Fibroblast of lung (primary cell): ENCODE measurements at regions not wholly inside any gene's neighbourhood (a gene's known extent, or its start where the extent isn't known, plus 50 kb on each side); places are given as distances from the start of the nearest gene placed in this dataset.

Source experiments
- DNase-seq, 2 donors: peaks; one replicate each; pipeline versions ENCODE4 v3.0.0 to v3.0.0-alpha.2; 2010; ENCODE audit warnings: low read depth in 2 of 2
- H2AFZ ChIP-seq: 2 replicates; pipeline ENCODE4 v1.5.1; 2012; ENCODE audit warnings: low read length, control low read depth, inconsistent platforms
- H3K27ac ChIP-seq: 2 replicates; pipeline ENCODE4 v1.5.1; 2011; ENCODE audit warnings: low read length, control low read depth; ENCODE audit not compliant: insufficient read depth
- H3K27me3 ChIP-seq: 2 replicates; pipeline ENCODE4 v1.5.1; 2011; ENCODE audit warnings: mild to moderate bottlenecking, low read length; ENCODE audit not compliant: control insufficient read depth, insufficient read depth
- H3K36me3 ChIP-seq: 2 replicates; pipeline ENCODE4 v1.5.1; 2011; ENCODE audit warnings: low read length; ENCODE audit not compliant: control insufficient read depth, insufficient read depth
- H3K4me1 ChIP-seq: 2 replicates; pipeline ENCODE4 v1.5.1; 2011; ENCODE audit warnings: low read length; ENCODE audit not compliant: control insufficient read depth, insufficient read depth; ENCODE audit errors: extremely low read depth
- H3K4me2 ChIP-seq: 2 replicates; pipeline ENCODE4 v1.5.1; 2011; ENCODE audit warnings: low read length, control low read depth; ENCODE audit not compliant: insufficient read depth; ENCODE audit errors: extremely low read depth
- H3K4me3 ChIP-seq, 4 experiments: fragments of 200-600 bp in 1 of 4; sonication (generic) in 1 of 4; replicated peaks in 1 of 4; 2 replicates each; pipeline ENCODE4 v1.5.1; 2011 to 2016; ENCODE audit warnings: low read length in 4 of 4, low read depth in 3 of 4, mild to moderate bottlenecking in 3 of 4, control low read depth in 2 of 4, inconsistent platforms in 1 of 4, mixed read lengths in 1 of 4; ENCODE audit not compliant: insufficient read depth in 1 of 4; ENCODE audit errors: control extremely low read depth in 1 of 4
- H3K79me2 ChIP-seq: 2 replicates; pipeline ENCODE4 v1.5.1; 2012; ENCODE audit warnings: mild to moderate bottlenecking, low read length, inconsistent platforms; ENCODE audit not compliant: control insufficient read depth, insufficient read depth
- H3K9ac ChIP-seq: 2 replicates; pipeline ENCODE4 v1.5.1; 2011; ENCODE audit warnings: mild to moderate bottlenecking, low read length, control low read depth; ENCODE audit not compliant: insufficient read depth
- H3K9me3 ChIP-seq: 2 replicates; pipeline ENCODE4 v1.5.1; 2012; ENCODE audit warnings: low read depth, low read length; ENCODE audit not compliant: control insufficient read depth, insufficient read depth
- H4K20me1 ChIP-seq: 2 replicates; pipeline ENCODE4 v1.5.1; 2011; ENCODE audit warnings: low read length; ENCODE audit not compliant: control insufficient read depth, insufficient read depth; ENCODE audit errors: extremely low read depth
- EZH2 ChIP-seq: IDR thresholded peaks from 2 replicates; pipeline ENCODE4 v1.5.1; 2012; ENCODE audit warnings: low read length, control low read depth, mild to moderate bottlenecking; ENCODE audit errors: missing control alignments
- TF ChIP-seq, protein P1 (sequence below), 2 donors: IDR thresholded peaks in 1 of 2; conservative IDR thresholded peaks in 1 of 2; 1 replicate in 1 of 2; 2 replicates in 1 of 2; pipeline ENCODE4 v1.5.1; 2011 to 2012; ENCODE audit warnings: low read length in 2 of 2, control low read depth in 1 of 2, inconsistent platforms in 1 of 2, low read depth in 1 of 2, mild to moderate bottlenecking in 1 of 2

DNA sequence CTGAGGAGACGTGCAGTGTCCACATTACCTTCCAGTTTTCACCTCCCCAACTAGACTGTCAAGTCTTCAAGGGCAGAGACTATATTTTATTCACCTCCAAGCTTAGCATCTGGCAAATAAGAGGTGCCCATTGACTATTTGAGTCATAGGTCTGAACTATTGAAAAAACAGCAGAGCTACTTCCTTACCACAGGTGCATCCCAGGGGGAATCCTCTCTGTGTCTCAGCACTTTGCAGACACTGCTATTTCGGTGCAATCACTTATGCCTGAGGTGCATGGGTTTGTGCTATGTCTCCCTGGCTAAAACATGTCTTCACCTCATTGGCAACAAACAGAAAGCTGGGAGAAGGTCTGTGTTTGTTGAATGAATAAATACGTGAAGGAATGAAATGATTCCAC lies 67.8 kb downstream of the SOX11 start:
- Histone ChIP-seq H3K36me3 (no peaks in the 10 kb centered on the region), H2AFZ (no peak overlapping the region), H3K9me3 (no peaks in the 10 kb centered on the region), H4K20me1 (no peaks in the 10 kb centered on the region), H3K27me3 (no peaks in the 10 kb centered on the region), H3K9ac (no peak overlapping the region), H3K4me3 (no peak overlapping the region), H3K27ac (no peak overlapping the region), H3K4me2 (no peak overlapping the region), H3K4me1 (no peaks in the 10 kb centered on the region), H3K79me2 (no peaks in the 10 kb centered on the region)
- no peak for DNase-seq
- TF ChIP-seq, protein P1, sequence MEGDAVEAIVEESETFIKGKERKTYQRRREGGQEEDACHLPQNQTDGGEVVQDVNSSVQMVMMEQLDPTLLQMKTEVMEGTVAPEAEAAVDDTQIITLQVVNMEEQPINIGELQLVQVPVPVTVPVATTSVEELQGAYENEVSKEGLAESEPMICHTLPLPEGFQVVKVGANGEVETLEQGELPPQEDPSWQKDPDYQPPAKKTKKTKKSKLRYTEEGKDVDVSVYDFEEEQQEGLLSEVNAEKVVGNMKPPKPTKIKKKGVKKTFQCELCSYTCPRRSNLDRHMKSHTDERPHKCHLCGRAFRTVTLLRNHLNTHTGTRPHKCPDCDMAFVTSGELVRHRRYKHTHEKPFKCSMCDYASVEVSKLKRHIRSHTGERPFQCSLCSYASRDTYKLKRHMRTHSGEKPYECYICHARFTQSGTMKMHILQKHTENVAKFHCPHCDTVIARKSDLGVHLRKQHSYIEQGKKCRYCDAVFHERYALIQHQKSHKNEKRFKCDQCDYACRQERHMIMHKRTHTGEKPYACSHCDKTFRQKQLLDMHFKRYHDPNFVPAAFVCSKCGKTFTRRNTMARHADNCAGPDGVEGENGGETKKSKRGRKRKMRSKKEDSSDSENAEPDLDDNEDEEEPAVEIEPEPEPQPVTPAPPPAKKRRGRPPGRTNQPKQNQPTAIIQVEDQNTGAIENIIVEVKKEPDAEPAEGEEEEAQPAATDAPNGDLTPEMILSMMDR (conservative IDR thresholded peaks at IDR 0.05 in 1 of 2, IDR thresholded peaks at IDR 0.05 in 1 of 2; ENCODE audit: low read depth in 1 of 2, low read length in 2 of 2), result no peak
- no peak for TF ChIP-seq EZH2

DNA sequence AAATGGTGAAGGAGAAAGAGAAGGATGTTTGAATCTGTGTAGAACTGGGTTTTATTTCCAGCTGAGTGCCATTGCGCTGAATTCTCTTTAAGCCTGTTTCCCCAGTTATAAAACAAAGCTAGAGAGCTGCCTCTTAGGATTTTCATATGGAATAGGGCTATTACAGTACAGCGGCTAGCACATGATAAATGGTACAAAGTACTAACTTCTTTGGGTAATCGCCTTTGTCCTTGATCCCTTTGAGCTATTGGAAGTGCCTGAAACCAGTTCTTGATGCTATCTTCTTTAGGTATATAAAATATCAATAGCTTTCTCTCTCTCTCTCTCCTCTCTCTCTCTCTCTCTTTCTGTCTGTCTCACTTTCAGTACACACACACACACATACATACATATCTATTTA lies 71.3 kb downstream of the SOX11 start:
- no peak overlapping the region for H3K27ac ChIP-seq
- H3K36me3 ChIP-seq, result no peaks in the 10 kb centered on the region
- no peak overlapping the region for H3K4me3 ChIP-seq
- DNase-seq, result no peak
- no peaks in the 10 kb centered on the region for H4K20me1 ChIP-seq
- no peaks in the 10 kb centered on the region for H3K4me1 ChIP-seq
- no peaks in the 10 kb centered on the region for H3K27me3 ChIP-seq
- H3K9ac ChIP-seq, result no peak overlapping the region
- no peak for TF ChIP-seq EZH2
- H3K9me3 ChIP-seq, result no peaks in the 10 kb centered on the region
- H2AFZ ChIP-seq, result no peak overlapping the region
- H3K79me2 ChIP-seq, result no peaks in the 10 kb centered on the region
- no peak overlapping the region for H3K4me2 ChIP-seq

DNA sequence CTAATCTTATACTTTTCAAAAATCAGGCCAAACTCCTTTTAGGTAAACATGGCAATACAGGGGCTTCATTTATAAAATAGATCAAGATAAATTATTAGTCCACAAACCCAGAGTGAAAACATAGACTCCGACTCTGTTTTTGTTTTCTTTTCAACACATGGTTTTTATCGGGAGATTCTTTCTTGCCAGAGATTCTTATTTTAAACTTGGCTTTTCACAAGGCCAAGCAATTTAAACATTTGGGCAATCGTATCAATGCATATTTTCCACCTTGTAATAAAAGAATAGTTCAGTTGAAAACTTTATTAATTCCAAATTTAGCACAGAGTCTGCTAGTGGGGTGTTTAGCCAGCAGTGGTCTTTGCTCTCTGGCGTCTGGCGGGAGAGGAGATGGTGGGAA lies 71.9 kb downstream of the SOX11 start:
- H3K4me1 ChIP-seq, result no peaks in the 10 kb centered on the region
- DNase-seq, result no peak
- no peaks in the 10 kb centered on the region for H3K9me3 ChIP-seq
- no peak overlapping the region for H3K27ac ChIP-seq
- H3K4me2 ChIP-seq, result no peak overlapping the region
- H3K27me3 ChIP-seq, result no peaks in the 10 kb centered on the region
- H3K4me3 ChIP-seq, result no peak overlapping the region
- no peak overlapping the region for H3K9ac ChIP-seq
- no peaks in the 10 kb centered on the region for H3K79me2 ChIP-seq
- no peaks in the 10 kb centered on the region for H4K20me1 ChIP-seq
- no peaks in the 10 kb centered on the region for H3K36me3 ChIP-seq
- TF ChIP-seq, protein P1 (conservative IDR thresholded peaks at IDR 0.05 in 1 of 2, IDR thresholded peaks at IDR 0.05 in 1 of 2; ENCODE audit: low read depth in 1 of 2, low read length in 2 of 2), result no peak
- TF ChIP-seq EZH2, result no peak
- H2AFZ ChIP-seq, result no peak overlapping the region

DNA sequence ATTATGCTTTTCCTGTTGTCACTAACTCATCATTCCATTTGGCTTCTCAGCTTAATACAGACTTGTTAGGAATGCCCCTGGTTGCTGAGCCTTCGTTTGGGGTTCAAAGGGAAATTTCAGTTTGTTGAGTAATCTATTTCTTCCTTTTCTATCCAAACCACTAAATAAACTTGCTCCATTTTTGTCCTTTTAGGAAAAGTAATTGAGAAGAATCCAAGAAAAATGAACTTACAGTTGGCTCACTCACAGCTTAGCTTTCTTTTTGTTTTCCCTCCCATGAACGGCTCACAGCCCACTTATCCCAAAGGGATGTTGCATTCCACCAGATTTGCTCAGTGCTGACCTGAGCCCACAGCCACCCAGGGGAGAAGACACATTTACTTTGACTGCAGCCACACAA lies 73.9 kb downstream of the SOX11 start:
- Histone ChIP-seq H3K9me3 (no peaks in the 10 kb centered on the region), H3K79me2 (no peaks in the 10 kb centered on the region), H3K36me3 (no peaks in the 10 kb centered on the region), H3K9ac (no peak overlapping the region), H2AFZ (no peak overlapping the region), H3K4me1 (no peaks in the 10 kb centered on the region), H3K4me2 (no peak overlapping the region), H4K20me1 (no peaks in the 10 kb centered on the region), H3K27me3 (no peaks in the 10 kb centered on the region), H3K4me3 (no peak overlapping the region), H3K27ac (peak overlapping the region; percentile 4)
- peak; percentile 53 to 98 for DNase-seq
- TF ChIP-seq, protein P1 (conservative IDR thresholded peaks at IDR 0.05 in 1 of 2, IDR thresholded peaks at IDR 0.05 in 1 of 2; ENCODE audit: low read depth in 1 of 2, low read length in 2 of 2), result no peak
- TF ChIP-seq EZH2, result no peak
